H1 (cell line): ENCODE measurements at regions not wholly inside any gene's neighbourhood (a gene's known extent, or its start where the extent isn't known, plus 50 kb on each side); places are given as distances from the start of the nearest gene placed in this dataset.

ENCODE experiments used
- CTCF ChIA-PET: fragments of 300-600 bp; sonication (Branson Sonifier 250); formaldehyde crosslinking; loops from one replicate; lab custom pipeline; 2021; ENCODE audit not compliant: partially characterized antibody; lab: Charles Lee
- POLR2A ChIA-PET: fragments of 300-600 bp; sonication (Branson Sonifier 250); formaldehyde crosslinking; loops from one replicate; lab custom pipeline; 2021; ENCODE audit warnings: inconsistent platforms; ENCODE audit not compliant: partially characterized antibody; lab: Charles Lee
- DNase-seq, 2 experiments: peaks; one replicate each; pipeline versions ENCODE4 v3.0.0 to v3.0.0-alpha.2; 2010 to 2022; ENCODE audit warnings: low spot score in 2 of 2, low read depth in 1 of 2, mixed read lengths in 1 of 2
- FAIRE-seq: peaks from 2 replicates; lab custom pipeline; 2011; peaks lifted over from hg19 to GRCh38; lab: Jason Lieb, UNC
- H2AFZ ChIP-seq: 2 replicates; pipeline ENCODE4 v1.8.1; 2012; ENCODE audit warnings: low read length, inconsistent platforms
- H2AK5ac ChIP-seq: 2 replicates; pipeline ENCODE4 v1.6.1; 2013; ENCODE audit warnings: low read depth, low read length
- H2BK120ac ChIP-seq: replicated peaks from 2 replicates; pipeline ENCODE3; 2013; ENCODE audit warnings: low read depth, low read length, inconsistent platforms
- H2BK12ac ChIP-seq: 2 replicates; pipeline ENCODE4 v1.6.1; 2013; ENCODE audit warnings: low read depth, low read length
- H2BK15ac ChIP-seq: 2 replicates; pipeline ENCODE4 v1.6.1; 2013; ENCODE audit warnings: low read length
- H2BK20ac ChIP-seq: 2 replicates; pipeline ENCODE4 v1.6.1; 2013; ENCODE audit warnings: low read length
- H2BK5ac ChIP-seq: 2 replicates; pipeline ENCODE4 v1.6.1; 2013; ENCODE audit warnings: low read depth, low read length
- H3K14ac ChIP-seq: 2 replicates; pipeline ENCODE4 v1.6.1; 2013; ENCODE audit warnings: inconsistent platforms; ENCODE audit not compliant: insufficient read length
- H3K18ac ChIP-seq: 2 replicates; pipeline ENCODE4 v1.6.1; 2013; ENCODE audit warnings: low read length; ENCODE audit errors: extremely low read depth
- H3K23ac ChIP-seq: 2 replicates; pipeline ENCODE4 v1.6.1; 2013; ENCODE audit warnings: inconsistent platforms; ENCODE audit not compliant: insufficient read length
- H3K23me2 ChIP-seq: 2 replicates; pipeline ENCODE4 v1.6.1; 2013; ENCODE audit warnings: low read depth, low read length
- H3K27ac ChIP-seq: 2 replicates; pipeline ENCODE4 v1.6.1; 2011; ENCODE audit warnings: low read depth, low read length, inconsistent platforms
- H3K27me3 ChIP-seq, 4 experiments: replicated peaks in 1 of 4; 1 replicate in 1 of 4; 2 replicates in 3 of 4; pipeline versions ENCODE4 v1.6.1 to v1.8.1; 2011 to 2013; ENCODE audit warnings: low read length in 3 of 4, mild to moderate bottlenecking in 3 of 4, inconsistent platforms in 2 of 4, mixed read lengths in 2 of 4, moderate library complexity in 1 of 4; ENCODE audit not compliant: control insufficient read depth in 3 of 4, insufficient read depth in 3 of 4; ENCODE audit errors: extremely low read depth in 1 of 4
- H3K36me3 ChIP-seq, 4 experiments: 2 replicates each; pipeline versions ENCODE4 v1.6.1 to v1.8.1; 2011 to 2013; ENCODE audit warnings: mild to moderate bottlenecking in 4 of 4, low read length in 3 of 4, moderate library complexity in 2 of 4, control low read depth in 1 of 4, inconsistent platforms in 1 of 4; ENCODE audit not compliant: insufficient read depth in 4 of 4, control insufficient read depth in 2 of 4
- H3K4ac ChIP-seq: replicated peaks from 2 replicates; pipeline ENCODE3; 2013; ENCODE audit warnings: low read length, low read depth, mixed read lengths, inconsistent platforms; ENCODE audit not compliant: insufficient read length
- H3K4me1 ChIP-seq, 4 experiments: replicated peaks in 1 of 4; 1 replicate in 1 of 4; 2 replicates in 3 of 4; pipeline versions ENCODE4 v1.6.1 to v1.8.1; 2011 to 2013; ENCODE audit warnings: low read length in 3 of 4, inconsistent platforms in 2 of 4, mixed read lengths in 1 of 4; ENCODE audit not compliant: insufficient read depth in 4 of 4, control insufficient read depth in 3 of 4
- H3K4me2 ChIP-seq, 2 experiments: 2 replicates each; pipeline versions ENCODE4 v1.6.1 to v1.8.1; 2011 to 2013; ENCODE audit warnings: low read depth in 2 of 2, low read length in 2 of 2, control low read depth in 1 of 2, inconsistent platforms in 1 of 2, mild to moderate bottlenecking in 1 of 2; ENCODE audit not compliant: insufficient read depth in 1 of 2
- H3K4me3 ChIP-seq, 4 experiments: fragments of 200-600, 300-600 bp in 1 of 4; sonication (generic), shearing (Covaris generic), sonication (Bioruptor Twin) in 1 of 4; 2 replicates each; pipeline versions ENCODE4 v1.5.1 to v1.8.1; 2011 to 2016; ENCODE audit warnings: low read length in 4 of 4, low read depth in 3 of 4, control low read depth in 2 of 4, inconsistent platforms in 2 of 4, mild to moderate bottlenecking in 2 of 4, mixed read lengths in 1 of 4, moderate library complexity in 1 of 4; ENCODE audit not compliant: insufficient read depth in 2 of 4; ENCODE audit errors: extremely low read depth in 1 of 4
- H3K56ac ChIP-seq: replicated peaks from 2 replicates; pipeline ENCODE3; 2013; ENCODE audit warnings: low read depth, mild to moderate bottlenecking, mixed read lengths, low read length, inconsistent platforms; ENCODE audit not compliant: insufficient read length
- H3K79me1 ChIP-seq: 2 replicates; pipeline ENCODE4 v1.6.1; 2013; ENCODE audit warnings: low read depth, low read length, control low read depth
- H3K79me2 ChIP-seq, 2 experiments: 2 replicates each; pipeline versions ENCODE4 v1.6.1 to v1.8.1; 2012 to 2013; ENCODE audit warnings: low read length in 2 of 2, mild to moderate bottlenecking in 2 of 2, inconsistent platforms in 1 of 2; ENCODE audit not compliant: insufficient read depth in 2 of 2, control insufficient read depth in 1 of 2
- H3K9ac ChIP-seq, 4 experiments: replicated peaks in 1 of 4; 1 replicate in 1 of 4; 2 replicates in 3 of 4; pipeline versions ENCODE4 v1.6.1 to v1.8.1; 2011 to 2013; ENCODE audit warnings: low read depth in 3 of 4, low read length in 3 of 4, control low read depth in 2 of 4, mild to moderate bottlenecking in 2 of 4, moderate library complexity in 2 of 4, inconsistent platforms in 1 of 4; ENCODE audit errors: extremely low read depth in 1 of 4
- H3K9me3 ChIP-seq, 2 experiments: 2 replicates each; pipeline versions ENCODE4 v1.6.1 to v1.8.1; 2012 to 2013; ENCODE audit warnings: mild to moderate bottlenecking in 2 of 2, moderate library complexity in 2 of 2, control low read depth in 1 of 2, inconsistent platforms in 1 of 2, low read depth in 1 of 2, low read length in 1 of 2, mixed read lengths in 1 of 2; ENCODE audit not compliant: insufficient read depth in 2 of 2
- H4K20me1 ChIP-seq, 2 experiments: replicated peaks in 1 of 2; 2 replicates each; pipeline versions ENCODE3 to v1.8.1; 2011 to 2013; ENCODE audit warnings: inconsistent platforms in 2 of 2, low read length in 2 of 2, mild to moderate bottlenecking in 1 of 2; ENCODE audit not compliant: insufficient read depth in 2 of 2, control insufficient read depth in 1 of 2
- H4K5ac ChIP-seq: 2 replicates; pipeline ENCODE4 v1.6.1; 2013; ENCODE audit warnings: low read length, low read depth, mixed read lengths, inconsistent platforms; ENCODE audit not compliant: insufficient read length
- H4K8ac ChIP-seq: 2 replicates; pipeline ENCODE4 v1.8.0; 2013; ENCODE audit warnings: mild to moderate bottlenecking, moderate library complexity, low read length, inconsistent platforms; ENCODE audit not compliant: insufficient read depth; ENCODE audit errors: extremely low read depth
- H4K91ac ChIP-seq: replicated peaks from 2 replicates; pipeline ENCODE3; 2013; ENCODE audit warnings: low read length, mixed read lengths, inconsistent platforms; ENCODE audit not compliant: insufficient read length
- CEBPB ChIP-seq: IDR thresholded peaks from 2 replicates; pipeline ENCODE4 v1.6.1; 2012; ENCODE audit warnings: low read depth, low read length
- CHD2 ChIP-seq: IDR thresholded peaks from 2 replicates; pipeline ENCODE4 v1.6.1; 2012; ENCODE audit warnings: low read length, improper control_type of control experiment
- POLR2A ChIP-seq, 2 experiments: IDR thresholded peaks; 1 replicate in 1 of 2; 2 replicates in 1 of 2; pipeline ENCODE4 v1.6.1; 2011; ENCODE audit warnings: low read depth in 2 of 2, low read length in 2 of 2, mild to moderate bottlenecking in 2 of 2; ENCODE audit errors: control extremely low read depth in 1 of 2
- RAD21 ChIP-seq, 2 experiments: IDR thresholded peaks in 1 of 2; conservative IDR thresholded peaks in 1 of 2; 2 replicates each; pipeline ENCODE4 v1.6.1; 2011; ENCODE audit warnings: low read depth in 2 of 2, low read length in 2 of 2, improper control_type of control experiment in 1 of 2, inconsistent platforms in 1 of 2, mild to moderate bottlenecking in 1 of 2, moderate library complexity in 1 of 2
- SAP30 ChIP-seq: fragments of 300-600 bp; sonication (generic); IDR thresholded peaks from 2 replicates; pipeline ENCODE4 v1.7.1; 2012; ENCODE audit warnings: low read length, moderate library complexity, mild to moderate bottlenecking, inconsistent platforms; ENCODE audit not compliant: insufficient read depth, insufficient replicate concordance
- SP2 ChIP-seq: IDR thresholded peaks from 2 replicates; pipeline ENCODE4 v1.6.1; 2012; ENCODE audit warnings: mild to moderate bottlenecking, low read length, inconsistent platforms
- SP4 ChIP-seq: IDR thresholded peaks from 2 replicates; pipeline ENCODE4 v1.6.1; 2012; ENCODE audit warnings: low read length, inconsistent platforms
- YY1 ChIP-seq: IDR thresholded peaks from 2 replicates; pipeline ENCODE4 v1.6.1; 2011; ENCODE audit warnings: low read depth, mild to moderate bottlenecking, low read length
- WGBS, 2 experiments: shearing (Covaris generic) in 1 of 2; methylation state at CpG; one replicate each; pipeline versions ENCODE4 v1.1.6 to v1.1.7; 2013 to 2015; ENCODE audit warnings: low lambda C conversion rate in 2 of 2, mixed read lengths in 2 of 2, inconsistent platforms in 1 of 2, low coverage in 1 of 2, missing lambda C conversion rate in 1 of 2; ENCODE audit not compliant: insufficient replicate concordance in 2 of 2, insufficient coverage in 1 of 2, insufficient read length in 1 of 2; ENCODE audit errors: extremely low coverage in 1 of 2, missing lambda C conversion rate in 1 of 2; 5-methylcytosine and 5-hydroxymethylcytosine counted together
- TF ChIP-seq, protein P1 (sequence below), 3 experiments: IDR thresholded peaks; 1 replicate in 2 of 3; 2 replicates in 1 of 3; pipeline versions ENCODE4 v1.5.1 to v1.6.1; 2011; ENCODE audit warnings: low read length in 3 of 3, mild to moderate bottlenecking in 3 of 3, inconsistent platforms in 2 of 3, low read depth in 1 of 3, moderate library complexity in 1 of 3; ENCODE audit not compliant: insufficient read depth in 1 of 3; ENCODE audit errors: control extremely low read depth in 1 of 3

DNA sequence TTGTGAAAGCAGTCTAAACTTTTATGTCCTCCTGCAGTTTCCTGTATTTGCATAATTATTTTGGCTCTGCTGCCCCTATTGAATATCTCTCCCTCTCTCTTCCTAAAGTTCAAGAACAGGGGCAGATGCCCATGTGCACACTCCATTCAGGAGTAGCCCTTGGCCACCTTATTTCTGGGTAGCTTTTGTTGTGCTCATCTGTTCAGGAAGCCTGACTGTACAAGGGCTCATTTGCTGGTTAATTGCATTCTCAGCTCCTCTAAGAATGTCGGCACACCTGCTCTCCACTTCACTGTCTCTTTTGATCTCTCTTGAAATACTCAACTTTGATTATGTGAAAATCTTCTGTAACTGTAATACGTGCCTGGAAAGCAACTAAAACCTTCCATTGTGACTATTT is 1378.8 kb upstream of the CDH8 start:
- Histone ChIP-seq H2AFZ (peak overlapping the region; percentile 45; the same call in 1 of the 2 replicates), H3K9me3 (no peaks in the 10 kb centered on the region), H3K23me2 (no peaks in the 10 kb centered on the region), H2BK15ac (no peak overlapping the region), H3K4me2 (no peak overlapping the region), H3K9ac (no peak overlapping the region), H3K4me3 (no peak overlapping the region), H4K91ac (no peak overlapping the region), H3K56ac (no peak overlapping the region), H2BK5ac (no peak overlapping the region), H3K79me2 (no peaks in the 10 kb centered on the region), H2AK5ac (no peak overlapping the region), H4K8ac (no peak overlapping the region), H3K36me3 (no peaks in the 10 kb centered on the region), H2BK20ac (no peak overlapping the region), H3K18ac (no peak overlapping the region), H3K27ac (no peak overlapping the region), H3K79me1 (no peaks in the 10 kb centered on the region), H2BK12ac (no peak overlapping the region), H4K20me1 (no peaks in the 10 kb centered on the region), H3K23ac (no peak overlapping the region), H4K5ac (no peak overlapping the region), H3K14ac (no peak overlapping the region), H2BK120ac (no peak overlapping the region), H3K4me1 (no peaks in the 10 kb centered on the region), H3K27me3 (no peaks in the 10 kb centered on the region), H3K4ac (no peak overlapping the region)
- WGBS, 2 experiments: 88% methylated on average over 2 of the region's 2 CpGs; no CpG with 5 or more reads in 1 of the 2 experiments
- FAIRE-seq: no peak
- TF ChIP-seq CHD2 (no peak), SP2 (no peak), SP4 (no peak), SAP30 (no peak), YY1 (no peak), CEBPB (no peak), POLR2A (IDR thresholded peaks at IDR 0.05; ENCODE audit: control extremely low read depth in 1 of 2, low read depth in 2 of 2, low read length in 2 of 2) (no peak), RAD21 (IDR thresholded peaks at IDR 0.05 in 1 of 2, conservative IDR thresholded peaks at IDR 0.05 in 1 of 2; ENCODE audit: low read depth in 2 of 2, low read length in 2 of 2) (no peak)
- TF ChIP-seq, protein P1, sequence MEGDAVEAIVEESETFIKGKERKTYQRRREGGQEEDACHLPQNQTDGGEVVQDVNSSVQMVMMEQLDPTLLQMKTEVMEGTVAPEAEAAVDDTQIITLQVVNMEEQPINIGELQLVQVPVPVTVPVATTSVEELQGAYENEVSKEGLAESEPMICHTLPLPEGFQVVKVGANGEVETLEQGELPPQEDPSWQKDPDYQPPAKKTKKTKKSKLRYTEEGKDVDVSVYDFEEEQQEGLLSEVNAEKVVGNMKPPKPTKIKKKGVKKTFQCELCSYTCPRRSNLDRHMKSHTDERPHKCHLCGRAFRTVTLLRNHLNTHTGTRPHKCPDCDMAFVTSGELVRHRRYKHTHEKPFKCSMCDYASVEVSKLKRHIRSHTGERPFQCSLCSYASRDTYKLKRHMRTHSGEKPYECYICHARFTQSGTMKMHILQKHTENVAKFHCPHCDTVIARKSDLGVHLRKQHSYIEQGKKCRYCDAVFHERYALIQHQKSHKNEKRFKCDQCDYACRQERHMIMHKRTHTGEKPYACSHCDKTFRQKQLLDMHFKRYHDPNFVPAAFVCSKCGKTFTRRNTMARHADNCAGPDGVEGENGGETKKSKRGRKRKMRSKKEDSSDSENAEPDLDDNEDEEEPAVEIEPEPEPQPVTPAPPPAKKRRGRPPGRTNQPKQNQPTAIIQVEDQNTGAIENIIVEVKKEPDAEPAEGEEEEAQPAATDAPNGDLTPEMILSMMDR (IDR thresholded peaks at IDR 0.05; ENCODE audit: control extremely low read depth in 1 of 3, insufficient read depth in 1 of 3, low read depth in 1 of 3, low read length in 3 of 3): no peak
- ChIA-PET POLR2A (no interaction called here), CTCF (interaction anchor here (0.6 to 1.0 kb wide), 2 partner anchors 8 to 10 kb away, joined by 3 read pairs; no protein-coding TSS in a partner anchor)
- no peak for DNase-seq
